Keratinocyte (primary cell): ENCODE measurements at regions not wholly inside any gene's neighbourhood (a gene's known extent, or its start where the extent isn't known, plus 50 kb on each side); places are given as distances from the start of the nearest gene placed in this dataset.

Experiments
- DNase-seq: peaks from one replicate; pipeline ENCODE4 v3.0.0-alpha.2; 2011; ENCODE audit warnings: low read depth, missing footprints, low spot score
- FAIRE-seq: peaks from 2 replicates; lab custom pipeline; 2011; peaks lifted over from hg19 to GRCh38; lab: Jason Lieb, UNC
- H2AFZ ChIP-seq: 2 replicates; pipeline ENCODE4 v1.6.0; 2012; ENCODE audit warnings: low read length, control low read depth, inconsistent platforms; ENCODE audit not compliant: control insufficient read depth
- H3K27ac ChIP-seq: 2 replicates; pipeline ENCODE4 v1.5.1; 2011; ENCODE audit warnings: low read length; ENCODE audit not compliant: control insufficient read depth, insufficient read depth
- H3K27me3 ChIP-seq: 3 replicates; pipeline ENCODE4 v1.6.0; 2011; ENCODE audit warnings: low read length; ENCODE audit not compliant: control insufficient read depth, insufficient read depth; ENCODE audit errors: extremely low read depth
- H3K36me3 ChIP-seq, 2 experiments: 2 replicates in 1 of 2; 3 replicates in 1 of 2; pipeline ENCODE4 v1.5.1; 2011; ENCODE audit warnings: low read length in 2 of 2, mild to moderate bottlenecking in 1 of 2; ENCODE audit not compliant: control insufficient read depth in 2 of 2, insufficient read depth in 2 of 2; ENCODE audit errors: extremely low read depth in 1 of 2
- H3K4me1 ChIP-seq: 3 replicates; pipeline ENCODE4 v1.5.1; 2011; ENCODE audit warnings: low read length; ENCODE audit not compliant: control insufficient read depth, insufficient read depth; ENCODE audit errors: extremely low read depth
- H3K4me2 ChIP-seq: 3 replicates; pipeline ENCODE4 v1.6.0; 2011; ENCODE audit warnings: low read depth, low read length; ENCODE audit not compliant: control insufficient read depth, insufficient read depth; ENCODE audit errors: extremely low read depth
- H3K4me3 ChIP-seq, 3 experiments: fragments of 200-600 bp in 1 of 3; sonication (generic) in 1 of 3; 2 replicates in 2 of 3; 3 replicates in 1 of 3; pipeline ENCODE4 v1.5.1; 2011 to 2016; ENCODE audit warnings: low read length in 3 of 3, mild to moderate bottlenecking in 3 of 3, control low read depth in 2 of 3, inconsistent platforms in 1 of 3, low read depth in 1 of 3, mixed read lengths in 1 of 3, mixed run types in 1 of 3, moderate library complexity in 1 of 3; ENCODE audit not compliant: control insufficient read depth in 2 of 3, insufficient read depth in 2 of 3; ENCODE audit errors: extremely low read depth in 1 of 3
- H3K79me2 ChIP-seq: 2 replicates; pipeline ENCODE4 v1.6.0; 2012; ENCODE audit warnings: low read length; ENCODE audit not compliant: control insufficient read depth, insufficient read depth
- H3K9ac ChIP-seq: 3 replicates; pipeline ENCODE4 v1.6.0; 2011; ENCODE audit warnings: low read length; ENCODE audit not compliant: control insufficient read depth, insufficient read depth; ENCODE audit errors: extremely low read depth
- H3K9me1 ChIP-seq: 3 replicates; pipeline ENCODE4 v1.6.0; 2011; ENCODE audit warnings: low read length; ENCODE audit not compliant: control insufficient read depth, insufficient read depth; ENCODE audit errors: extremely low read depth
- H3K9me3 ChIP-seq: 2 replicates; pipeline ENCODE4 v1.5.1; 2012; ENCODE audit warnings: low read depth, low read length; ENCODE audit not compliant: control insufficient read depth
- H4K20me1 ChIP-seq: 3 replicates; pipeline ENCODE4 v1.6.0; 2011; ENCODE audit warnings: low read length; ENCODE audit not compliant: control insufficient read depth, insufficient read depth; ENCODE audit errors: extremely low read depth
- CTCF ChIP-seq, 3 experiments: IDR thresholded peaks in 1 of 3; conservative IDR thresholded peaks in 1 of 3; optimal IDR thresholded peaks in 1 of 3; 2 replicates in 2 of 3; 3 replicates in 1 of 3; pipeline versions ENCODE3 to v1.5.1; 2011; ENCODE audit warnings: low read length in 3 of 3, mild to moderate bottlenecking in 3 of 3, moderate library complexity in 2 of 3, control low read depth in 1 of 3, inconsistent platforms in 1 of 3; ENCODE audit not compliant: insufficient read depth in 2 of 3; ENCODE audit errors: extremely low read depth in 1 of 3
- EZH2 ChIP-seq: IDR thresholded peaks from one replicate; pipeline ENCODE4 v1.6.1; 2012; ENCODE audit warnings: inconsistent platforms, mild to moderate bottlenecking, low read length, moderate library complexity
- dilution Hi-C: fragments of 300-500 bp; cut with MboI; formaldehyde crosslinking; loops from one replicate; pipeline ENCODE4 v1.7.0; 2020; ENCODE audit warnings: low sequenced_read_pairs; ENCODE audit not compliant: extremely low pct_ligation_motif_present

- Histone ChIP-seq H3K4me1 (no peaks in the 10 kb centered on the region), H3K4me2 (no peak overlapping the region), H4K20me1 (no peaks in the 10 kb centered on the region), H3K79me2 (no peaks in the 10 kb centered on the region), H3K9me3 (no peaks in the 10 kb centered on the region), H3K9ac (no peak overlapping the region), H3K9me1 (no peaks in the 10 kb centered on the region), H3K27me3 (no peaks in the 10 kb centered on the region), H3K4me3 (no peak overlapping the region), H3K36me3 (no peaks in the 10 kb centered on the region), H3K27ac (no peak overlapping the region), H2AFZ (no peak overlapping the region)
- TF ChIP-seq EZH2 (no peak), CTCF (optimal IDR thresholded peaks at IDR 0.05 in 1 of 3, IDR thresholded peaks at IDR 0.05 in 1 of 3, conservative IDR thresholded peaks at IDR 0.05 in 1 of 3; ENCODE audit: extremely low read depth in 1 of 3, insufficient read depth in 2 of 3, low read length in 3 of 3) (no peak)
- dilution Hi-C loops, result no loop called here
- no peak for DNase-seq
- FAIRE-seq, result no peak
These were observed 152.1 kb upstream of the ITGA6 start for GRCh38 chr2:172275239-172275638.

DNA sequence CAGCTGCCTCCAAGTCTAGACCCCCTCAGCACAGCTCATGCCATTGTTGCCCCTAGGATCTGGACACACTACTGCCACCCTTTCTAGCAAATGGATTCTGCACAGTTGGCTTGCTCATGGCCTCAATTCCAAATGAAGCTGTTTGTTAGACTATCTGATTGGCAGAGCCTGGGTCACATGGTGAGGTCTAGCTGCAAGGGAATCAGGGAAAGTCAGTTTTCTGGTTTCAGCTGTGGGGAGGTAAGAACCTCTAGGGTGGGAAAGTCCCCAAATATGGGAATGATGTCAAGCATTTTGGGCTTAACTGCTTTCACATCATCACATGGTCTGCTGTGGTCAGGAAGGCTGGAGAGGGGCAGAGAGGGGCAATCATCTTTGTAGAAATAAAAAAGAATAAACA lies 150.4 kb upstream of the ITGA6 start:
- Histone ChIP-seq H3K27me3 (no peaks in the 10 kb centered on the region), H2AFZ (no peak overlapping the region), H3K9me3 (no peaks in the 10 kb centered on the region), H3K4me2 (no peak overlapping the region), H3K36me3 (no peaks in the 10 kb centered on the region), H3K4me3 (no peak overlapping the region), H3K9me1 (no peaks in the 10 kb centered on the region), H3K79me2 (no peaks in the 10 kb centered on the region), H4K20me1 (no peaks in the 10 kb centered on the region), H3K4me1 (peaks cover 12% of the 10 kb centered on the region), H3K27ac (no peak overlapping the region), H3K9ac (no peak overlapping the region)
- dilution Hi-C loops, result no loop called here
- TF ChIP-seq EZH2 (no peak), CTCF (optimal IDR thresholded peaks at IDR 0.05 in 1 of 3, IDR thresholded peaks at IDR 0.05 in 1 of 3, conservative IDR thresholded peaks at IDR 0.05 in 1 of 3; ENCODE audit: extremely low read depth in 1 of 3, insufficient read depth in 2 of 3, low read length in 3 of 3) (no peak)
- FAIRE-seq, result no peak
- DNase-seq, result no peak
